Right lobe of liver (tissue), 6 donors: ENCODE measurements at regions not wholly inside any gene's neighbourhood (a gene's known extent, or its start where the extent isn't known, plus 50 kb on each side); places are given as distances from the start of the nearest gene placed in this dataset.

Experiments
- ATAC-seq, 4 donors: fragments of 200-7000 bp; cut with Tn5 transposase; one replicate each; pipeline ENCODE4 v1.9.1; 2020; ENCODE audit warnings: mild to moderate bottlenecking in 4 of 4, moderate library complexity in 4 of 4
- DNase-seq, 3 donors: peaks; one replicate each; pipeline ENCODE4 v3.0.0-alpha.2; 2020
- H3K27ac ChIP-seq, 3 donors: fragments of 200-600 bp; one replicate each; pipeline ENCODE4 v1.8.0; 2022
- H3K27me3 ChIP-seq, 2 donors: fragments of 200-600 bp; one replicate each; pipeline ENCODE4 v1.8.0; 2022
- H3K36me3 ChIP-seq, 4 donors: fragments of 200-600 bp; sonication (generic) in 1 of 4; one replicate each; pipeline versions ENCODE4 v1.5.1 to v1.8.0; 2017 to 2022; ENCODE audit warnings: control low read depth in 1 of 4
- H3K4me1 ChIP-seq, 4 donors: fragments of 200-600 bp; sonication (generic) in 1 of 4; one replicate each; pipeline versions ENCODE4 v1.5.1 to v1.8.0; 2017 to 2022; ENCODE audit warnings: control low read depth in 1 of 4
- H3K4me3 ChIP-seq, 3 donors: fragments of 200-600 bp; one replicate each; pipeline ENCODE4 v1.8.0; 2022
- H3K9me3 ChIP-seq, 4 donors: fragments of 200-600 bp; sonication (generic) in 1 of 4; one replicate each; pipeline versions ENCODE4 v1.5.1 to v1.8.0; 2017 to 2022; ENCODE audit warnings: control low read depth in 1 of 4
- POLR2A ChIP-seq: fragments of 450-650 bp; IDR thresholded peaks from one replicate; pipeline ENCODE4 v1.6.1; 2017; ENCODE audit warnings: antibody characterized with exemption, mild to moderate bottlenecking
- WGBS: methylation state at CpG from one replicate; pipeline ENCODE4 v1.1.6; 2018; ENCODE audit warnings: low coverage, low lambda C conversion rate; ENCODE audit not compliant: insufficient coverage; ENCODE audit errors: missing lambda C conversion rate; 5-methylcytosine and 5-hydroxymethylcytosine counted together
- intact Hi-C, 2 donors: fragments of 100-400 bp; cut with DNase I; formaldehyde crosslinking; loops; one replicate each; pipeline versions ENCODE4 v1.11.2 to v1.14.1; 2022
- TF ChIP-seq, protein P1 (sequence below), 4 donors: fragments of 200-600 bp in 3 of 4; fragments of 450-650 bp in 1 of 4; IDR thresholded peaks; one replicate each; pipeline versions ENCODE4 v1.5.1 to v1.8.0; 2016 to 2022; ENCODE audit warnings: antibody characterized with exemption in 4 of 4, mild to moderate bottlenecking in 2 of 4
- donor health status: DM: no; HTN: yes; CAD: no.
- donor health status: DM: no; HTN: no; CAD: no.
- donor health status: DM: no; HTN: no; CAD: no.
- donor health status: DM: no; HTN: yes; CAD: no.
- donor health status: DM: no; HTN: yes; CAD: no.

GRCh38 chr18:78092901-78093300 is 843.3 kb downstream of the GALR1 start:
- Histone ChIP-seq H3K27ac (no peak overlapping the region), H3K4me3 (no peak overlapping the region), H3K27me3 (no peaks in the 10 kb centered on the region), H3K9me3 (no peaks in the 10 kb centered on the region), H3K36me3 (no peaks in the 10 kb centered on the region), H3K4me1 (no peaks in the 10 kb centered on the region)
- intact Hi-C loops = no loop called here
- no peak for TF ChIP-seq POLR2A
- TF ChIP-seq, protein P1, sequence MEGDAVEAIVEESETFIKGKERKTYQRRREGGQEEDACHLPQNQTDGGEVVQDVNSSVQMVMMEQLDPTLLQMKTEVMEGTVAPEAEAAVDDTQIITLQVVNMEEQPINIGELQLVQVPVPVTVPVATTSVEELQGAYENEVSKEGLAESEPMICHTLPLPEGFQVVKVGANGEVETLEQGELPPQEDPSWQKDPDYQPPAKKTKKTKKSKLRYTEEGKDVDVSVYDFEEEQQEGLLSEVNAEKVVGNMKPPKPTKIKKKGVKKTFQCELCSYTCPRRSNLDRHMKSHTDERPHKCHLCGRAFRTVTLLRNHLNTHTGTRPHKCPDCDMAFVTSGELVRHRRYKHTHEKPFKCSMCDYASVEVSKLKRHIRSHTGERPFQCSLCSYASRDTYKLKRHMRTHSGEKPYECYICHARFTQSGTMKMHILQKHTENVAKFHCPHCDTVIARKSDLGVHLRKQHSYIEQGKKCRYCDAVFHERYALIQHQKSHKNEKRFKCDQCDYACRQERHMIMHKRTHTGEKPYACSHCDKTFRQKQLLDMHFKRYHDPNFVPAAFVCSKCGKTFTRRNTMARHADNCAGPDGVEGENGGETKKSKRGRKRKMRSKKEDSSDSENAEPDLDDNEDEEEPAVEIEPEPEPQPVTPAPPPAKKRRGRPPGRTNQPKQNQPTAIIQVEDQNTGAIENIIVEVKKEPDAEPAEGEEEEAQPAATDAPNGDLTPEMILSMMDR (IDR thresholded peaks at IDR 0.05) = no peak
- DNase-seq (no peak), ATAC-seq (no peak)
- 63% methylated on average over 2 of the region's 2 CpGs for WGBS

- WGBS = 65% methylated on average over 10 of the region's 15 CpGs
- no peak overlapping the region for H3K27ac ChIP-seq
- H3K27me3 ChIP-seq = no peaks in the 10 kb centered on the region
- no peaks in the 10 kb centered on the region for H3K4me1 ChIP-seq
- ATAC-seq (peak; percentile 34 to 56 (median 42)), DNase-seq (no peak)
- no peaks in the 10 kb centered on the region for H3K36me3 ChIP-seq
- H3K9me3 ChIP-seq = no peaks in the 10 kb centered on the region
- intact Hi-C loops = no loop called here
- H3K4me3 ChIP-seq = no peak overlapping the region
- TF ChIP-seq, protein P1 (IDR thresholded peaks at IDR 0.05) = no peak
- no peak for TF ChIP-seq POLR2A
These were observed 850.4 kb downstream of the GALR1 start for GRCh38 chr18:78099979-78100588.

DNA sequence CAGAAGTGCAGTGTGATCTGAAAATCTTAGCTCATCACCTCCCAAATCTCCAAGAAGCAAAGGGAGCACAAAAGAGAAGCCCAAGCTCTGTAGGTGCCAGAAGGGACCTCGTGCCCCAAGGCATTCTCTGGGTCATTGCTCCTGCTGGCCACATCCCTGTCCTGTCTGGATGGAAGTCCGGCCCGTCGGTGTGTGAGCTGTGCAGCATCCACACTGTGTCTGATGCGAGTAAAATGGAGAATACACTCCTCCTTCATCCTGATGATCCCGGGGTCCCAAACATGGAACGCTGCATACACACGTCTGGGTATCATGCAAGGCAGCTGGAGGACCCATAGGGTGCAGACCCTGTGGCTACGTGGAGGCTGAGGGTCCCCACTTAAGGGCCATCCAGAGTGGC is 851.4 kb downstream of the GALR1 start:
- Histone ChIP-seq H3K4me3 (no peak overlapping the region), H3K9me3 (no peaks in the 10 kb centered on the region), H3K4me1 (no peaks in the 10 kb centered on the region), H3K36me3 (no peaks in the 10 kb centered on the region), H3K27ac (no peak overlapping the region), H3K27me3 (no peaks in the 10 kb centered on the region)
- intact Hi-C loops = no loop called here
- DNase-seq (no peak), ATAC-seq (no peak)
- WGBS = 14% methylated on average over 1 of the region's 9 CpGs
- TF ChIP-seq POLR2A = no peak
- TF ChIP-seq, protein P1 (IDR thresholded peaks at IDR 0.05) = no peak

DNA sequence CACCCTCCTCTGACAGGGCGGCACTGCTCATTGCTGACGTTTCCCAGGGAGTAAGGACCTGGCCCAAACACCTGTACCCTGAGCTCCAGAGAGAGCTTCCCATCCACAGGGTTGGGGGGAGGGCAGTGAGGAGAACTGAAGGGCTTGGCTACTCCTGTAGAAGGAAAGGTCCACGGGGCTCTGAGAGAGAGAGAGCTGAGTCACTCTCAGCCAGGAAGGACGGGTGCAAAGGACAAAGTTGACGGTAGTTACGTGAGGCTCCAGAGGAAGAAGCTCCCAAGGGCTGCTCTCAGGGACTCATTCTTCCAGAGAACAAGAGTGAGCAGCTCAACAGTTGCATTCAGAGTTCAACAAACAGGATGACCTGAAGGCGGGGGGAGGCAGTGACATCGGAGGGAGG is 852.5 kb downstream of the GALR1 start:
- H3K4me1 ChIP-seq = no peaks in the 10 kb centered on the region
- no peak overlapping the region for H3K27ac ChIP-seq
- ATAC-seq (peak in 3 of 4 donors; percentile 25 to 61 (median 39)), DNase-seq (no peak)
- intact Hi-C loops = no loop called here
- H3K27me3 ChIP-seq = no peaks in the 10 kb centered on the region
- no peak overlapping the region for H3K4me3 ChIP-seq
- H3K9me3 ChIP-seq = no peaks in the 10 kb centered on the region
- WGBS = 45% methylated on average over 7 of the region's 8 CpGs
- TF ChIP-seq POLR2A = no peak
- TF ChIP-seq, protein P1 (IDR thresholded peaks at IDR 0.05) = no peak
- H3K36me3 ChIP-seq = no peaks in the 10 kb centered on the region

GRCh38 chr18:78105611-78106010 is 856.0 kb downstream of the GALR1 start:
- no peaks in the 10 kb centered on the region for H3K9me3 ChIP-seq
- DNase-seq = no peak
- no peak for TF ChIP-seq POLR2A
- TF ChIP-seq, protein P1 (IDR thresholded peaks at IDR 0.05) = no peak

More at GRCh38 chr18:78105611-78106010, 856.0 kb downstream of the GALR1 start:
- no peaks in the 10 kb centered on the region for H3K4me1 ChIP-seq
- no peaks in the 10 kb centered on the region for H3K36me3 ChIP-seq
- intact Hi-C loops = no loop called here
- 69% methylated on average over 5 of the region's 5 CpGs for WGBS
- no peak for ATAC-seq
- H3K27ac ChIP-seq = no peak overlapping the region
- no peak overlapping the region for H3K4me3 ChIP-seq
- H3K27me3 ChIP-seq = no peaks in the 10 kb centered on the region
